Activated T-helper 1 cell treated with anti-CD3 and anti-CD28 coated beads, Interleukin-12 subunit alpha, Interleukin-12 subunit beta, Interleukin-2, Interleukin-4 antibody, amounts not matched to agents 30 ng/mL and 10 ng/mL and 1 ng/mL, durations not matched to agents 14 hours and 24 hours and 36 hours (primary cell): ENCODE measurements at regions not wholly inside any gene's neighbourhood (a gene's known extent, or its start where the extent isn't known, plus 50 kb on each side); places are given as distances from the start of the nearest gene placed in this dataset.
"Not testable (repeated sequence)": the region's sequence is repeated elsewhere in the genome, so short reads cannot be mapped to it uniquely, and the experiment has no call there.

ENCODE experiments used
- DNase-seq: peaks from one replicate; pipeline ENCODE4 v3.0.0; 2021; ENCODE audit warnings: low spot score
- H3K27ac Mint-ChIP-seq: one replicate; pipeline ENCODE4 v1.8.0; 2021; ENCODE audit warnings: mild to moderate bottlenecking, mixed read lengths
- H3K27me3 Mint-ChIP-seq: one replicate; pipeline ENCODE4 v1.8.0; 2022; ENCODE audit warnings: mild to moderate bottlenecking, moderate library complexity, mixed read lengths; ENCODE audit not compliant: insufficient read depth
- H3K36me3 Mint-ChIP-seq: one replicate; pipeline ENCODE4 v1.8.0; 2021; ENCODE audit warnings: low read depth, mixed read lengths
- H3K4me1 Mint-ChIP-seq: one replicate; pipeline ENCODE4 v1.8.0; 2021; ENCODE audit warnings: low read depth, mixed read lengths
- H3K4me3 Mint-ChIP-seq: one replicate; pipeline ENCODE4 v1.8.0; 2021; ENCODE audit warnings: mild to moderate bottlenecking, moderate library complexity, mixed read lengths
- H3K9me3 Mint-ChIP-seq: one replicate; pipeline ENCODE4 v1.8.0; 2021; ENCODE audit warnings: mixed read lengths
- intact Hi-C: fragments of 100-400 bp; cut with micrococcal nuclease; formaldehyde crosslinking; loops from one replicate; pipeline ENCODE4 v1.15.1; 2024

- Mint-ChIP-seq H3K27me3 (peaks cover 5% of the 10 kb centered on the region), H3K9me3 (no peaks in the 10 kb centered on the region), H3K27ac (no peak overlapping the region), H3K4me3 (no peak overlapping the region), H3K4me1 (no peaks in the 10 kb centered on the region), H3K36me3 (no peaks in the 10 kb centered on the region)
- no peak for DNase-seq
- intact Hi-C loops, result no loop called here
These were observed 149.6 kb upstream of the SH3BP4 start for GRCh38 chr2:234802071-234802844.

DNA sequence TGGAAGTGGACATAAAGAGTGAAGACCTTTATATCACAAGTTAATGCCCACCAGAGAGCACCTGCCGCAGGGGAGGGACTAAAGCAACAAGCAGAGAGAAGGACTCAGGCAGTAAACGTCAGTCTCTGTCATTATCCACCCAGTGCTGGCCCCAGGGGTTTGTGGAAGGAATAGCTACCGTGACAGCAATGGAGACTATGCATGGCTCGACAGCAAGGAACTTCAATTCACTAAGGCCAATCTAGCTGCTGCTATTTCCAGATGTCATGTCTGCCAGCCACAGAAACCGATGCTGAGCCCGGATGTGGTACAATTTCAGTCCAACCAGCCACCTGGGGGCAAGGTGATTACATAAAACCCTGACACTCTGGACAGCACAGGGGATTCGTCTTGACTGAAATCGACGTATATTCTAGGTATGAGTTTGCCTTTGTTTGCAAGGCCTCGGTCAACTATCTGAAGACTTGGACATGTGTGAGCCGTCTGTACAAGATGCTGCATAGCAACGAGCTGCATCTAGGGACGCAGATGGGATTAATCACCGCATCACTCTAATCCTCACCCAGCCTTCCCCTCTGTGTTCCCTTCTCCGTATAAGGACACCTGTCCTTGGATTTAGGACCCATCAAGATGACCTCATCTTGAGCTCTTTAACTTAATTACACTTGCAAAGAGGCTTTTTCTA, 154.1 kb upstream of the SH3BP4 start:
- Mint-ChIP-seq H3K27ac (no peak overlapping the region), H3K36me3 (no peaks in the 10 kb centered on the region), H3K27me3 (peaks cover 3% of the 10 kb centered on the region), H3K4me3 (no peak overlapping the region), H3K9me3 (no peaks in the 10 kb centered on the region), H3K4me1 (no peaks in the 10 kb centered on the region)
- no peak for DNase-seq
- intact Hi-C loops, result no loop called here

- H3K36me3 Mint-ChIP-seq, result no peaks in the 10 kb centered on the region
These were observed 155.7 kb upstream of the SH3BP4 start for GRCh38 chr2:234796045-234796591.

GRCh38 chr2:234795272-234795920, 156.4 kb upstream of the SH3BP4 start:
- Mint-ChIP-seq H3K36me3 (no peaks in the 10 kb centered on the region), H3K4me3 (no peak overlapping the region), H3K9me3 (no peaks in the 10 kb centered on the region), H3K27me3 (peaks cover 3% of the 10 kb centered on the region), H3K27ac (no peak overlapping the region), H3K4me1 (no peaks in the 10 kb centered on the region)
- no peak for DNase-seq
- intact Hi-C loops, result no loop called here

More at GRCh38 chr2:234796045-234796591, 155.7 kb upstream of the SH3BP4 start:
- Mint-ChIP-seq H3K27me3 (peaks cover 3% of the 10 kb centered on the region), H3K4me1 (no peaks in the 10 kb centered on the region), H3K9me3 (no peaks in the 10 kb centered on the region), H3K4me3 (no peak overlapping the region), H3K27ac (no peak overlapping the region)
- no peak for DNase-seq
- intact Hi-C loops, result no loop called here

GRCh38 chr2:234794866-234795265, 157.0 kb upstream of the SH3BP4 start:
- H3K4me1 Mint-ChIP-seq, result no peaks in the 10 kb centered on the region
- H3K9me3 Mint-ChIP-seq, result no peaks in the 10 kb centered on the region
- H3K27me3 Mint-ChIP-seq, result peaks cover 3% of the 10 kb centered on the region
- H3K36me3 Mint-ChIP-seq, result no peaks in the 10 kb centered on the region
- H3K4me3 Mint-ChIP-seq, result no peak overlapping the region
- DNase-seq, result no peak
- H3K27ac Mint-ChIP-seq, result no peak overlapping the region
- intact Hi-C loops, result no loop called here

GRCh38 chr2:234793212-234793785, 158.5 kb upstream of the SH3BP4 start:
- Mint-ChIP-seq H3K36me3 (no peaks in the 10 kb centered on the region), H3K4me1 (no peaks in the 10 kb centered on the region), H3K27me3 (peaks cover 2% of the 10 kb centered on the region), H3K27ac (no peak overlapping the region), H3K9me3 (no peaks in the 10 kb centered on the region), H3K4me3 (no peak overlapping the region)
- intact Hi-C loops, result no loop called here
- no peak for DNase-seq

- DNase-seq, result no peak
- Mint-ChIP-seq H3K27ac (no peak overlapping the region), H3K9me3 (no peaks in the 10 kb centered on the region), H3K4me3 (no peak overlapping the region), H3K4me1 (no peaks in the 10 kb centered on the region), H3K36me3 (no peaks in the 10 kb centered on the region), H3K27me3 (peaks cover 2% of the 10 kb centered on the region)
- intact Hi-C loops, result no loop called here
These were observed 159.2 kb upstream of the SH3BP4 start for GRCh38 chr2:234792621-234793022.

DNA sequence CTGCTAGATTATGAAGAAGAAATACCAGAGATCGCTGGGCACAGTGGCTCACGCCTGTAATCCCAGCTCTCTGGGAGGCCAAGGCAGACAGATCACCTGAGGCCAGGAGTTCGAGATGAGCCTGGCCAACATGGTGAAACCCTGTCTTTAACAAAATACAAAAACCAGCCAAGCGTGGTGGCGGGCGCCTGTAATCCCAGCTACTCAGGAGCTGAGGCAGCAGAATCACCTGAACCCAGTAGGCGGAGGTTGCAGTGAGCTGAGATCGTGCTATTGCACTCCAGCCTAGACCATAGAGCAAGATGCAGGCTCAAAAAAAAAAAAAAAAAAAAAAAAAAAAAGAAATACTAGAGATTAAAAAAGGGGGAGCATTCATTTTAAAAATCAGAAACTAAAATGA, 159.7 kb upstream of the SH3BP4 start:
- intact Hi-C loops, H3K4me1 Mint-ChIP-seq, H3K36me3 Mint-ChIP-seq, H3K4me3 Mint-ChIP-seq, DNase-seq, H3K9me3 Mint-ChIP-seq, H3K27me3 Mint-ChIP-seq, H3K27ac Mint-ChIP-seq: not testable (repeated sequence)

DNA sequence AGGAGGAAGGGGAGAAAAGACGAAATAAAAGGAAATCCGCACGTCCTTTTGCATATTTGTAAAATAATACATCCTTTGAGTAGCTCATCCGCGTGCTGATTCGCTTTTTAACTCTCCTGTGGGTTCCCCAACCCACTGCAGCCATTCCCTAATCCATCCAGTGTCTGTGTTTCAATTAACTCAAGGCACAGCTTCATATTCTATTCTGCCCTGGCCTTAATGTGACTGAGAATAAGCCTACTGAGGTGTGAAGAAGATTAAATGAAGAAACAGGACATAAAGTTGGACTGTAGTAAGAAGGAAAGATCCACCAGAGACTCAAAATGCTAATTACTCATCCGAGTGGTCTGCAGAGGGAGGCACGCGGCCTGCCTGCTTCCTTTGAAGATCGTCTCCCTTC, 161.4 kb upstream of the SH3BP4 start:
- intact Hi-C loops, result no loop called here
- H3K4me1 Mint-ChIP-seq, result no peaks in the 10 kb centered on the region
- H3K4me3 Mint-ChIP-seq, result no peak overlapping the region
- no peaks in the 10 kb centered on the region for H3K9me3 Mint-ChIP-seq
- H3K36me3 Mint-ChIP-seq, result no peaks in the 10 kb centered on the region
- no peaks in the 10 kb centered on the region for H3K27me3 Mint-ChIP-seq
- no peak for DNase-seq
- no peak overlapping the region for H3K27ac Mint-ChIP-seq

GRCh38 chr2:234789556-234790325, 162.1 kb upstream of the SH3BP4 start:
- no peak overlapping the region for H3K27ac Mint-ChIP-seq
- no peaks in the 10 kb centered on the region for H3K9me3 Mint-ChIP-seq
- intact Hi-C loops, result no loop called here
- no peaks in the 10 kb centered on the region for H3K4me1 Mint-ChIP-seq
- H3K36me3 Mint-ChIP-seq, result no peaks in the 10 kb centered on the region
- no peak overlapping the region for H3K4me3 Mint-ChIP-seq
- DNase-seq, result no peak
- H3K27me3 Mint-ChIP-seq, result no peaks in the 10 kb centered on the region

- no peaks in the 10 kb centered on the region for H3K27me3 Mint-ChIP-seq
- H3K4me3 Mint-ChIP-seq, result no peak overlapping the region
- H3K4me1 Mint-ChIP-seq, result no peaks in the 10 kb centered on the region
- H3K9me3 Mint-ChIP-seq, result peaks cover 5% of the 10 kb centered on the region
- no peaks in the 10 kb centered on the region for H3K36me3 Mint-ChIP-seq
- intact Hi-C loops, result no loop called here
- H3K27ac Mint-ChIP-seq, result no peak overlapping the region
- no peak for DNase-seq
These were observed 163.0 kb upstream of the SH3BP4 start for GRCh38 chr2:234788841-234789240.

DNA sequence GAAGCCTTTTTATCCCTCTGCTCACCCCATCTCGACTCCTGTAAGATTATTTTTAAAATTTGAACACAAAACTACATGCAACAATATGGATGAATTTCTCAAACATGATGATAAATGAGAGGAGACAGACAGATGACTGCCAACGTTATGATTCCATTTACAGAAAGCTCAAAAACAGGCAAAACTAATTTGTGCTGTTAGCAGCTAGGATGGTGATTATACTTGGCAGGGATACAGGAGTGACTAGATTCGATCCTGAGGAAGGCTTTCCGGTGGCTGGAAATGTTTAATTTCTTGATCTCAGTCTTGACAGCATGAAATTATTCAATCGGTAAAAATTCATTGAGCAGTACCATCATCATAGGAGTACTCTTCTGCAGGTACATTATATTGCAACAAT, 163.4 kb upstream of the SH3BP4 start:
- no peaks in the 10 kb centered on the region for H3K36me3 Mint-ChIP-seq
- no peak for DNase-seq
- intact Hi-C loops, result no loop called here
- no peaks in the 10 kb centered on the region for H3K27me3 Mint-ChIP-seq
- H3K4me1 Mint-ChIP-seq, result no peaks in the 10 kb centered on the region
- H3K27ac Mint-ChIP-seq, result no peak overlapping the region
- H3K4me3 Mint-ChIP-seq, result no peak overlapping the region
- peaks cover 9% of the 10 kb centered on the region for H3K9me3 Mint-ChIP-seq
